Activated naive CD4-positive, alpha-beta T cell treated with Interleukin-2 at 50 U/mL for 16 hours (primary cell): ENCODE measurements at regions not wholly inside any gene's neighbourhood (a gene's known extent, or its start where the extent isn't known, plus 50 kb on each side); places are given as distances from the start of the nearest gene placed in this dataset.

Source experiments
- DNase-seq: peaks from one replicate; pipeline ENCODE4 v3.0.0-alpha.2; 2020

- no peak for DNase-seq
Measured at GRCh38 chr9:129352146-129352865, 174.2 kb upstream of the IER5L start.

DNA sequence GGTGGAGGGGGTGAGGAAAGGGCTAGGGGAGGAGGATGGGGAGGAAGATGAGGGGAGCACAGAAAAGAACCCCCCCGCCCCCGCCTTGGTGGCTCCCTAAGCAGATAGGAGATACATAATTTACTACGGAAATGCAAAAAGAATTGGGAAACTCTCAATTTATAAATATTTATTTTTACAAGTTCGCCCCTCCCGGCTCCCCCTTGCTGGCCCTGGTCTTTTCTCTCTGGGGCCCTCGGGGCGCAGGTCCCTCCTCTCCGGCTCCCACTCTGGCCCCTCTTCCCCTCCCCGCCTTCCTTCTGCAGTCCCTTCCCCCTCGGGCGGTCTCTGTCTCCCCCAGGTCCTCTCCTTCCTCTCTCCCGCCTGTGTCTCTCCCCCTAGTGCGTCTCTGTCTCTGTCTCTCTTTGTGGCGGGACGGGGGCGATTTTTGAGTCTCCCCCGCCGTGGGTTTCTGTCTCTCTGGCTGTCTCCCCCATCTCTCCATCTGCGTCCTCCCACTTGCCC is 173.6 kb upstream of the IER5L start:
- DNase-seq, result no peak

DNA sequence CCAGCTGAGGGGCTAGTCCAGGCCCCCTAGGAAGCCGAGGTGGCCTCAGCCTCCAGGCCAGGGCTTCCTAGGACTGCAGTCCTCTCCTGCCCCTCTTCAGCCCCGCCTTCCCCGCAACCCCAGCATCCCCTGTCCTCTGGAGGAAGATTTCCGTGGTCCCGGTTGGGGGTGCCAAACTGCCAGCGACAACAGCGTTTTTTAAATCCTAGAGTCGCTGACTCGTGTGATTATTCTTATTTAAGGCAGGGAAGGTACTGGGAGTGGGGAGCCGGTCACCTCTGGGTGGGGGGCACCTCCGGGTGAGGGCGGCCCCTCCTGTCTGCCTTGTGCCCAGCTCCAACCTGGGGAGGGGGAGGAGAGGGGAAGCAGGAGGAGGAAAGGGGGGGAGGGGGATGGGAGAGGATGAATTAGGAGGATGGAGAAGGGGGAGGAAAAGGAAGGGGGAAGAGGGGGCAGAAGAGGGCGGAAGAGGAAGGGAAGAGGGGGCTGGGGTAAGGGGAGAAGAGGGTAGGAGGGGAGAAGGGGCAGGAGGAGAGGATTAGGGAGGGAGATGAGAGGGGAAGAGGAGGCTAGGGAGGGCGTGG is 173.1 kb upstream of the IER5L start:
- no peak for DNase-seq

GRCh38 chr9:129350143-129350935 is 172.3 kb upstream of the IER5L start:
- DNase-seq, result no peak

- DNase-seq, result no peak
Measured at GRCh38 chr9:129349665-129349947, 171.5 kb upstream of the IER5L start.

GRCh38 chr9:129348890-129349664 is 171.0 kb upstream of the IER5L start:
- DNase-seq, result no peak

DNA sequence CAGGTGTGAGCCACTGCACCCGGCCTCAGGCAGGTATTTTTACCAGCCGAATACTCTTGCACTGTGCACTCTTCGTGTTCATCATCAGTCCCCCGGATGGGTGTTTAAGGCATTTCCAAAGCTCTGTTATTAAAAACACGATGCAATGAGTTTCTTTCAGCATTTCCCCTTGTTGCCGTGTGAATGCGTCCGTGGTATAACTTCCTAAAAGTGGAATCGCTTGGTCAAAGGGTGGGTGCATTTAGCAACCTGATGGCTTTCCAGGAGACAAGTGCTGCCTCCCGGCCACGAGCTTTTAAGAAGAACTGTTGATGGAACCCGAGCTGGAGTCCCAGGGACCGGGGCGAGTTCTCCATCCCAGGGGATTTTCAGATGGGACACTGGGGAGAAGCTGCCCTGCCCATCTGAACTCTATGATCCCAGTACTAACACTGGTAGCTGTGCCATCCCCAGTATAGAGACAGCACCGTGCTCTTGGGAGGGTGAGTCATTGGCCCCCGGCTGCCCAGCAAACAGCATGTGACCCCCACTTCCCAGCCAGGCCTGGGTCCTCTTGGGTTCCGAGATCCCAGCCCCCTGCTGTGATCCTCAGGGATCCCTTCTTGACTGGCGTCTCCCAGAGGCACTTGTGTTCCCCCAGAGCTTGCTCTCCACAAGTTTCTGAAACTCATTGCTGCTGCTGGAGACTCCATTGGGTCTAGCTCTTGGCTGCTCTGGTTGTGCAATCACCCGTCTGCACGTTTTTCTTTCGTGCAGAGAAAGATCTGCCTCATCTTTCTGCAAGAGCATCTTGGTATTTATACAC is 169.5 kb upstream of the IER5L start:
- DNase-seq, result no peak

GRCh38 chr9:129346046-129346445 is 168.0 kb upstream of the IER5L start:
- DNase-seq, result no peak

DNA sequence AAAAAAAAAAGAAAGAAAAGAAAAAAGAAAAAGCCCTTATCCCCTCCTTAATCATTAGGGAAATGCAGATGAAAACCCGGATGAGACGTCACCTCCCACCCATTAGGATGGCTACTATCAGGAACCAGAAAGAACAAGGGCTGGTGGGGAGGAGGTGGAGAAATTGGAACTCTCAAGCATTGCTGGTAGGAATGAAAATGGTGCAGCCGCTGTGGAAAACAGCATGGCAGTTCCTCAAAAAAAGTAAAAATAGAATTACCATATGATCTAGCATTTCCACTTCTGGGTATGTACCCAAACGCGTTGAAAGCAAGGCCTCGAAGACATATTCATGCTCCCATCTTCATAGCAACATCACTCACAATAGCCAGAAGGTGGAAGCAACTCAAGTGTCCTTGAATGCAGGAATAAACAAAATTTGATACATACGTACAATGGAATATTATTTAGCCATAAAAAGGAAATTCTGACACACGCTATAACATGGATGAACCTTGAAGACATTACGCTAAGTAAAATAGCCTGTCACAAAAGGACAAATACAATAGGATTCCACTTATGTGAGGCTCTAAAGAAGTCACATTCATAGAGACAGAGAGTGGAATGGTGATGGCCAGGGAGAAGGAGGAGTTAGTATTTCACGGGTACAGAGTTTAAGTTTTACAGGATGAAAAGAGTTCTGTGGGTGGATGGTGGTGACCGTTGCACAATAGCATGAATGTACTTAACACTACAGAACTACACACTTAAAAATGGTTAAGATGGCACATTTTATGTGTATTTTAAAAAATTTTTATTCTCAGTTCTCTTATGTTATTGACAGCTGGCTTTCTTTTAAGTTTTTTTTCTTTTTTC is 166.8 kb upstream of the IER5L start:
- no peak for DNase-seq

- no peak for DNase-seq
Measured at GRCh38 chr9:129343424-129344375, 165.6 kb upstream of the IER5L start.

- no peak for DNase-seq
Measured at GRCh38 chr9:129342591-129343423, 164.7 kb upstream of the IER5L start.

DNA sequence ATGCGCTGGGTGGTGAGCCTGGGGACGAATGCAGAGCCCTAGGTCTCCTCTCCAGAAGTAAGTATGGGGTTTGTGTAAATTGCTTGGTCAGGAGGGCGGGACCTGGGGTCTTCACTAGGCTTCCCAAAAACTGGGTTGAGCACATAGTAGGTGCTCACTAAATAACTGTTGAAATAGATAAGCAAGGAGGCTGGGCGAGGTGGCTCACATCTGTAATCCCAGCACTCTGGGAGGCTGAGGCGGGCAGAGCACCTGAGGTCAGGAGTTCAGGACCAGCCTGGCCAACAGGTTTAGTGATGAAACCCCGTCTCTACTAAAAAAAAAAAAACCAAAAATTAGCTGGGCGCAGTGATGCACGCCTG is 163.9 kb upstream of the IER5L start:
- no peak for DNase-seq

GRCh38 chr9:129341171-129341986 is 163.3 kb upstream of the IER5L start:
- DNase-seq, result no peak

- no peak for DNase-seq
Measured at GRCh38 chr9:129340427-129341170, 162.5 kb upstream of the IER5L start.

- DNase-seq, result no peak
Measured at GRCh38 chr9:129339539-129340157, 161.6 kb upstream of the IER5L start.

- DNase-seq, result no peak
Measured at GRCh38 chr9:129338724-129339430, 160.8 kb upstream of the IER5L start.
